ENCODE measurements at regions not wholly inside any gene's neighbourhood (a gene's known extent, or its start where the extent isn't known, plus 50 kb on each side); places are given as distances from the start of the nearest gene placed in this dataset.
A peak's percentile ranks its signal among the peaks of the same experiment; 100 is the strongest.

DNA sequence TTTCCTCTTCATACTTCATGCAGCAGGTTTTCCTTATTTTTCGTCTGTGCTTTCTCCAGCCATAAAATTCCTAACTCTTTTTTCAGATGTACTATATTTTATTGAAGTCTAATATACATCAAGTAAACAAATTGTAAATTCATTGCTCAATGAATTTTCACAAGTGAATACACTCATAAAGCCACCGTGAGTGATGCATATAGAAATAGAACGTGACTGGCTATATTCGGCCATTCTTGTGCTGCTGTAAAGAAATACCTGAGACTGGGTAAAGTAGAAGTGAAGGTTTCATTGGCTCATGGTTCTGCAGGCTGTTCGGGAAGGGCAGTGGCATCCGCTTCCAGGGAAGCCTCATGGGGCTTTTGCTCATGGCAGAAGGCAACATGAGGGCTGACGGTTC lies 868.4 kb upstream of the EEF2KMT start:
- intact Hi-C loops (cut with micrococcal nuclease; ENCODE audit: unreplicated experiment) = no loop called here

DNA sequence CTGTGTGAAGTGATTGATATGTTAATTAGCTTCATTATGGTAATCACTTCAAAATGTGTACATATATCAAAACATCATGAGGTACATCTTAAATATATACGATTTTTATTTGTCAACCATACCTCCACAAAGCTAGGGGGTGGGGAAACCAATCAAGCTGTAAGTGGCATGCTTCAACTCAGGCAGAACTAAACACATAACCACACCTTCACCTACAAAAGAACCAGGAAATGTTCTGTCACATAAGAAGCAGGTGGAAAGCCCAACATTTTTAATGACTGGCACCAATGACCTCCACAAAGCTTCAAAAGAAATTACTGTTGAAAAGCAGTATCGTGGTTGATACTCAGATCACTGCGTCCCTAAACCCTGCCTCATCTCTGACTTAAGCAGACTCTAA lies 867.7 kb upstream of the EEF2KMT start:
- H3K27ac Mint-ChIP-seq (ENCODE audit: unreplicated experiment) = no peak overlapping the region
- TF ChIP-seq, protein P1, sequence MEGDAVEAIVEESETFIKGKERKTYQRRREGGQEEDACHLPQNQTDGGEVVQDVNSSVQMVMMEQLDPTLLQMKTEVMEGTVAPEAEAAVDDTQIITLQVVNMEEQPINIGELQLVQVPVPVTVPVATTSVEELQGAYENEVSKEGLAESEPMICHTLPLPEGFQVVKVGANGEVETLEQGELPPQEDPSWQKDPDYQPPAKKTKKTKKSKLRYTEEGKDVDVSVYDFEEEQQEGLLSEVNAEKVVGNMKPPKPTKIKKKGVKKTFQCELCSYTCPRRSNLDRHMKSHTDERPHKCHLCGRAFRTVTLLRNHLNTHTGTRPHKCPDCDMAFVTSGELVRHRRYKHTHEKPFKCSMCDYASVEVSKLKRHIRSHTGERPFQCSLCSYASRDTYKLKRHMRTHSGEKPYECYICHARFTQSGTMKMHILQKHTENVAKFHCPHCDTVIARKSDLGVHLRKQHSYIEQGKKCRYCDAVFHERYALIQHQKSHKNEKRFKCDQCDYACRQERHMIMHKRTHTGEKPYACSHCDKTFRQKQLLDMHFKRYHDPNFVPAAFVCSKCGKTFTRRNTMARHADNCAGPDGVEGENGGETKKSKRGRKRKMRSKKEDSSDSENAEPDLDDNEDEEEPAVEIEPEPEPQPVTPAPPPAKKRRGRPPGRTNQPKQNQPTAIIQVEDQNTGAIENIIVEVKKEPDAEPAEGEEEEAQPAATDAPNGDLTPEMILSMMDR (IDR thresholded peaks at IDR 0.05; ENCODE audit: unreplicated experiment) = no peak
- CTCF ChIA-PET = interaction anchor here (0.9 kb wide), 1 partner anchor 27 kb away, joined by 3 read pairs; no protein-coding TSS in a partner anchor

More for the DNA sequence above, 868.4 kb upstream of the EEF2KMT start:
- no TSS peak for BruUV-seq (replicated peaks)
- Mint-ChIP-seq H3K36me3 (ENCODE audit: insufficient read depth, unreplicated experiment) (no peaks in the 10 kb centered on the region), H3K27me3 (ENCODE audit: unreplicated experiment) (peaks cover 33% of the 10 kb centered on the region), H3K4me1 (ENCODE audit: low read depth, unreplicated experiment) (no peaks in the 10 kb centered on the region), H3K27ac (ENCODE audit: unreplicated experiment) (no peak overlapping the region), H3K9me3 (ENCODE audit: low read depth, unreplicated experiment) (peaks cover 1% of the 10 kb centered on the region), H3K4me3 (ENCODE audit: low read depth, unreplicated experiment) (no peak overlapping the region)
- DNase-seq = no peak
- TF ChIP-seq, protein P1 (IDR thresholded peaks at IDR 0.05; ENCODE audit: unreplicated experiment) = no peak
- CTCF ChIA-PET = no interaction called here

DNA sequence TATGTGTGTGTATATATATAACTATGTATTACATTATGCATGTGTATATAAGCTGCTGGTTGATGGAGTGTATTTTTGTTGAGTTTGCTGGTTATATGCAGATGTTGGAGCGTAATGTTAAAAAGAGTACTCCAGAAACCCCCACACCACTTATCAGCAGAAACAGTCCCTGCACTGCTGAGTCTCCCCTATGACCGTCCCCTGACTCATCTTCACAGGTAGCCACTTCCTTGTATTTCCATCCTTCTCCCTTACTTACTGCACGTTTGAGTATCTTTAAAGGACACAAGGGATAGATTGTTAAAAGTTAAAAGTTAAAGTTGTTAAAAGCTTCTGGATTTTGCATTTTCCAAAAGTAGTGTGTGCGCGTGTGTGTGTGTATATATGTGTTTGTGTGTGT lies 853.9 kb upstream of the EEF2KMT start:
- H3K4me1 Mint-ChIP-seq (ENCODE audit: low read depth, unreplicated experiment) = no peaks in the 10 kb centered on the region
- H3K4me3 Mint-ChIP-seq (ENCODE audit: low read depth, unreplicated experiment) = no peak overlapping the region
- TF ChIP-seq, protein P1 (IDR thresholded peaks at IDR 0.05; ENCODE audit: unreplicated experiment) = no peak
- H3K27me3 Mint-ChIP-seq (ENCODE audit: unreplicated experiment) = peaks cover 18% of the 10 kb centered on the region
- no TSS peak for BruUV-seq (replicated peaks)
- H3K9me3 Mint-ChIP-seq (ENCODE audit: low read depth, unreplicated experiment) = peaks cover 2% of the 10 kb centered on the region
- no peaks in the 10 kb centered on the region for H3K36me3 Mint-ChIP-seq (ENCODE audit: insufficient read depth, unreplicated experiment)
- no peak for DNase-seq
- CTCF ChIA-PET = no interaction called here
- no peak overlapping the region for H3K27ac Mint-ChIP-seq (ENCODE audit: unreplicated experiment)
- intact Hi-C loops (cut with micrococcal nuclease; ENCODE audit: unreplicated experiment) = no loop called here

More for the DNA sequence above, 867.7 kb upstream of the EEF2KMT start:
- no peaks in the 10 kb centered on the region for H3K4me1 Mint-ChIP-seq (ENCODE audit: low read depth, unreplicated experiment)
- BruUV-seq (replicated peaks) = no TSS peak
- DNase-seq = no peak
- no peaks in the 10 kb centered on the region for H3K9me3 Mint-ChIP-seq (ENCODE audit: low read depth, unreplicated experiment)
- no peaks in the 10 kb centered on the region for H3K36me3 Mint-ChIP-seq (ENCODE audit: insufficient read depth, unreplicated experiment)
- no peak overlapping the region for H3K4me3 Mint-ChIP-seq (ENCODE audit: low read depth, unreplicated experiment)
- peaks cover 40% of the 10 kb centered on the region for H3K27me3 Mint-ChIP-seq (ENCODE audit: unreplicated experiment)
- intact Hi-C loops (cut with micrococcal nuclease; ENCODE audit: unreplicated experiment) = no loop called here

DNA sequence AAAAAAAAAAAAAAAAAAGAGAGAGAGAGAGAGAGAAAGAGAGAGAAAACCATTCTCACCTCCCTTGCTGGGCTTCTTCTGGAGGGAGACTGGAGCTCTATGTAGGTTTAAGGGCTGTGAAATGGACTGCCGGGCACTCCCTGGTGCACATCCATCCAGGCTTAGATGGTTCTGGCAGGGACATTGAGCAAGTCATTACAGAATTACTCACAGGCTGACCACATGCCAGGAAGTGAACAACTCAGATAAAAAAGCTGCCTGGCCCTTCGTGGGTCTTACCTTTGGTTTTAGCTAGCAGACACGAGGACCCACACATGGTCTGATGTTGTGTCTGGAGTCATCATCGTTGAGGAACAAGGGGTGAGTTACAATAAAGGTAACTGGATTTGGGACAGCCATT lies 847.4 kb upstream of the EEF2KMT start:
- TF ChIP-seq, protein P1 (IDR thresholded peaks at IDR 0.05; ENCODE audit: unreplicated experiment) = no peak
- BruUV-seq (replicated peaks) = no TSS peak
- H3K27ac Mint-ChIP-seq (ENCODE audit: unreplicated experiment) = no peak overlapping the region
- H3K36me3 Mint-ChIP-seq (ENCODE audit: insufficient read depth, unreplicated experiment) = no peaks in the 10 kb centered on the region
- CTCF ChIA-PET = no interaction called here
- peaks cover 8% of the 10 kb centered on the region for H3K9me3 Mint-ChIP-seq (ENCODE audit: low read depth, unreplicated experiment)
- intact Hi-C loops (cut with micrococcal nuclease; ENCODE audit: unreplicated experiment) = no loop called here
- peaks cover 41% of the 10 kb centered on the region for H3K27me3 Mint-ChIP-seq (ENCODE audit: unreplicated experiment)
- no peaks in the 10 kb centered on the region for H3K4me1 Mint-ChIP-seq (ENCODE audit: low read depth, unreplicated experiment)
- peak; percentile 7 for DNase-seq
- no peak overlapping the region for H3K4me3 Mint-ChIP-seq (ENCODE audit: low read depth, unreplicated experiment)

All from Calu3 (cell line).